ENCODE measurements at regions not wholly inside any gene's neighbourhood (a gene's known extent, or its start where the extent isn't known, plus 50 kb on each side); places are given as distances from the start of the nearest gene placed in this dataset.

DNA sequence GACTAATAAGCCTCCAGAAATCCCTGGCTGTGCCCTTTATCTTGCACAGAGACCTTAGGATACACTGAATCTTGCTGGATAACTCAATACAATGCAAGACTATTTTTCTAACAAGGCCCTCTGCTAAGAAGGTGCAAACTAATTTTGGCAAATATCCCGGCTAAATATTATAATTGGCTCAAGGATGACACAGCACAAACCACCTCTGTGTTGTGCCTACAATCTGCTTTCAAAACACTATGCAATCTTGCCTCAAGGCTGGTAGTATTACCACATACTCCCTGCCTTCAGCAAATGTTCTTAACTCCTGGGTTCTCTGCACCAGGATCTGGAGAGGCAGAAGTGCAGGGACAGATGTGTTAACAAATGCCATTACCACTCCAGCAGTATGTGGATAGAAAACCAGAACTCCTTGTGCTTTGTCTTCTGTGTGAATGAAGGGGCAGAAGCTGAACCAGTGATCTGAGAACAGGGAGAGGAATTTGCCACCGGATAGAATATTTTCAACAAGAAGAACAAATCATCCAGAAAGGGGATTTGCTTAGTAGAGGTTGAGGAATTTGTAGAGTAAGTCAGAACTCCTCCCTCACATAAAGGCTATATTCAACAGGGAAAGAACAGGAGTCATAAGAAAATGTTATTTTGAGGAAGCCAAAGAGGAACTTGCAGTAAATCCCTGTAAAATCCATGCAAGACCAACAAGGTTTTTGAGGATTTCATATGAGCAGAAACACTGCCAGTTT is 74.1 kb upstream of the SLC4A11 start:
- no peaks in the 10 kb centered on the region for H3K27me3 ChIP-seq (ENCODE audit: control insufficient read depth, insufficient read depth, low read length)
- TF ChIP-seq, protein P1, sequence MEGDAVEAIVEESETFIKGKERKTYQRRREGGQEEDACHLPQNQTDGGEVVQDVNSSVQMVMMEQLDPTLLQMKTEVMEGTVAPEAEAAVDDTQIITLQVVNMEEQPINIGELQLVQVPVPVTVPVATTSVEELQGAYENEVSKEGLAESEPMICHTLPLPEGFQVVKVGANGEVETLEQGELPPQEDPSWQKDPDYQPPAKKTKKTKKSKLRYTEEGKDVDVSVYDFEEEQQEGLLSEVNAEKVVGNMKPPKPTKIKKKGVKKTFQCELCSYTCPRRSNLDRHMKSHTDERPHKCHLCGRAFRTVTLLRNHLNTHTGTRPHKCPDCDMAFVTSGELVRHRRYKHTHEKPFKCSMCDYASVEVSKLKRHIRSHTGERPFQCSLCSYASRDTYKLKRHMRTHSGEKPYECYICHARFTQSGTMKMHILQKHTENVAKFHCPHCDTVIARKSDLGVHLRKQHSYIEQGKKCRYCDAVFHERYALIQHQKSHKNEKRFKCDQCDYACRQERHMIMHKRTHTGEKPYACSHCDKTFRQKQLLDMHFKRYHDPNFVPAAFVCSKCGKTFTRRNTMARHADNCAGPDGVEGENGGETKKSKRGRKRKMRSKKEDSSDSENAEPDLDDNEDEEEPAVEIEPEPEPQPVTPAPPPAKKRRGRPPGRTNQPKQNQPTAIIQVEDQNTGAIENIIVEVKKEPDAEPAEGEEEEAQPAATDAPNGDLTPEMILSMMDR (IDR thresholded peaks at IDR 0.05; ENCODE audit: insufficient read depth, low read depth, low read length): no peak
- ChIA-PET CTCF (interaction anchor here (0.6 to 1.2 kb wide), 3 partner anchors 26 to 561 kb away, joined by 3 to 4 read pairs (median 3); no protein-coding TSS in a partner anchor), POLR2A (no interaction called here)
- H3K36me3 ChIP-seq (ENCODE audit: control insufficient read depth, insufficient read depth, low read length): peaks cover 2% of the 10 kb centered on the region
- no peak overlapping the region for H3K4me3 ChIP-seq (ENCODE audit: low read depth, low read length)
- DNase-seq (ENCODE audit: low read depth): peak; percentile 39

DNA sequence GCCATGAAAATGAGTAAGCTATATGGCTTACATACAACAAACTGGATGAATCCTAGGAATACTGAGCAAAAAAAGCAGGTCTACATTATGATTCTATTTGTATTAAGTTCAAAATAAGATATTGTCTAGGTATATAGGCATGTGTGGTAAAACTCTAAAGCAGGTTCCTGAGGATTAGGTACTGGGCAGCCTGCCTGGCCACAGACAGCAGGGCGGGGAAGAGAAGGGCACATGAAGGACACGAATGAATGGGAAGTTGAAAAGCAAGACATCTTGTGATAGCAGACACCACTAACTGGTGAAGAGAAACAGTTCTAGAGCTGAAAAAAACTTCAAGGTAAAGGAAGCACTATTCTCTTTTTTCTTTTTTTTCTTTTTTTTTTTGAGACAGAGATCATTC is 72.6 kb upstream of the SLC4A11 start:
- POLR2A ChIA-PET: no interaction called here
- CTCF ChIA-PET: no interaction called here
- DNase-seq (ENCODE audit: low read depth): no peak
- Histone ChIP-seq H3K27me3 (ENCODE audit: control insufficient read depth, insufficient read depth, low read length) (no peaks in the 10 kb centered on the region), H3K36me3 (ENCODE audit: control insufficient read depth, insufficient read depth, low read length) (peaks cover 3% of the 10 kb centered on the region), H3K4me3 (ENCODE audit: low read depth, low read length) (no peak overlapping the region)
- TF ChIP-seq, protein P1 (IDR thresholded peaks at IDR 0.05; ENCODE audit: insufficient read depth, low read depth, low read length): no peak

DNA sequence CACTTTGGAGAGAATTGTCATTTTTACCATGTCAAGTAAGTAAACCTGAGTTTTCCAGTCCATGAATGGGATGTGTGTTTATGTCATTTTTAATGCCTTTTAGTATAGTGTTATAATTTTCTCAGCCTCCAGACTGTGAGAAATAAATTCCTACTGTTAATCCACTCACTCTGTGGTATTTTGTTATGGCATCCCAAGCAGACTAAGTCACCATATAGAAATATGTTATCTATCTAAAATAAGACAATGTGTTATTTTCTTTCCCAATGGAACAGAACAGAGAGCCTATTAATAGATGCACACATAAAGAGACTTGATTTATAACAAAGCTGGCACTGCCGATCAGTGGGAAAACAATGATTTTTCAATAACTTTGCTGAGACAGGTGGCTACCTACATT is 70.2 kb upstream of the SLC4A11 start:
- ChIA-PET POLR2A (no interaction called here), CTCF (no interaction called here)
- peaks cover 12% of the 10 kb centered on the region for H3K36me3 ChIP-seq (ENCODE audit: control insufficient read depth, insufficient read depth, low read length)
- DNase-seq (ENCODE audit: low read depth): no peak
- TF ChIP-seq, protein P1 (IDR thresholded peaks at IDR 0.05; ENCODE audit: insufficient read depth, low read depth, low read length): no peak
- no peaks in the 10 kb centered on the region for H3K27me3 ChIP-seq (ENCODE audit: control insufficient read depth, insufficient read depth, low read length)
- no peak overlapping the region for H3K4me3 ChIP-seq (ENCODE audit: low read depth, low read length)

DNA sequence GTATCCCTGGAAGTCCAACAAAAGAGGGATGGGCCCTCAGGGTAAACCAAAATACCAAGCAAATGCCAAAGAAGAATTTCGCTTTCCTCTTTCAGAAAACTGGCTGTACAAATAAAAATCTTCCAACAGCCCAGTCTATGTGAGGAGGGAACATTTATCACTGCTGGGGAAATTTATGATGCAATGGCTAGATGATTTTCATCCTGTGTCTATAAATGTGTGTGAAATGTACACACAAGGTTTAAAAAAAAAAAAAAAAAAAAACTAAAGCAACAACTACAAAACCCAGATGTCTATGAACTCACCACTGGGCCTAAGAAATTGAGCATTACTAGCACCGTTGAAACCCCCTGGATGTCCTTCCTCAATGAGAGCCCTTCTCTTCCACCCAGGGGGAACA is 68.7 kb upstream of the SLC4A11 start:
- TF ChIP-seq, protein P1 (IDR thresholded peaks at IDR 0.05; ENCODE audit: insufficient read depth, low read depth, low read length): no peak
- peaks cover 17% of the 10 kb centered on the region for H3K36me3 ChIP-seq (ENCODE audit: control insufficient read depth, insufficient read depth, low read length)
- DNase-seq (ENCODE audit: low read depth): no peak
- H3K27me3 ChIP-seq (ENCODE audit: control insufficient read depth, insufficient read depth, low read length): no peaks in the 10 kb centered on the region
- CTCF ChIA-PET: no interaction called here
- H3K4me3 ChIP-seq (ENCODE audit: low read depth, low read length): no peak overlapping the region
- POLR2A ChIA-PET: interaction anchor here (0.6 kb wide), 1 partner anchor 23 kb away, joined by 4 read pairs; no protein-coding TSS in a partner anchor

DNA sequence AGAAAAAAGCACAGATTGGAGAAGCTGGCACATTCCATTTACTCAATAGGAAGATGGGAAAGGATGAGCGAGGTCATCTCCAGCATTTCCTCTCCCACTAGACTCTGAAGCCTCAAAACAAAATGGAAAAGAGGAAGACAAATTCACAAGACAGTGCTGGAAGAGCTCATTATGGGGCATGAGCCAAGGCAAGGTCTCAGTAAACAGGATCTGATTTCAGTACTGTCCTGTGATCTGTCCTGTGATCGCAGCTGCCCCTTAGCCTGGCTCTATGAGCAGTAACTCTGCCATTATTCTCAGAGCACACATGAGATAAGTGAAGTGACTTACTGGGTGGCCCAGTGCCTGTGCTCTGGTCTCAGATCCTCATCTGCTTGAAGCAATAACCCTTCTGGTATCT is 68.1 kb upstream of the SLC4A11 start:
- ChIA-PET POLR2A (interaction anchor here (0.6 kb wide), 1 partner anchor 23 kb away, joined by 4 read pairs; no protein-coding TSS in a partner anchor), CTCF (no interaction called here)
- Histone ChIP-seq H3K36me3 (ENCODE audit: control insufficient read depth, insufficient read depth, low read length) (peaks cover 17% of the 10 kb centered on the region), H3K4me3 (ENCODE audit: low read depth, low read length) (no peak overlapping the region), H3K27me3 (ENCODE audit: control insufficient read depth, insufficient read depth, low read length) (no peaks in the 10 kb centered on the region)
- TF ChIP-seq, protein P1 (IDR thresholded peaks at IDR 0.05; ENCODE audit: insufficient read depth, low read depth, low read length): no peak
- DNase-seq (ENCODE audit: low read depth): no peak
